Fibroblast of peridontal ligament (primary cell): ENCODE measurements at regions not wholly inside any gene's neighbourhood (a gene's known extent, or its start where the extent isn't known, plus 50 kb on each side); places are given as distances from the start of the nearest gene placed in this dataset.
"Not testable (repeated sequence)": the region's sequence is repeated elsewhere in the genome, so short reads cannot be mapped to it uniquely, and the experiment has no call there.

Experiments used
- DNase-seq: peaks from one replicate; pipeline ENCODE4 v3.0.0-alpha.2; 2010; ENCODE audit errors: extremely low read depth

GRCh38 chr6:168856914-168857313, 396.7 kb downstream of the THBS2 start:
- DNase-seq: no peak

GRCh38 chr6:168852376-168852884, 401.2 kb downstream of the THBS2 start:
- peak; percentile 13 for DNase-seq

GRCh38 chr6:168851460-168852375, 401.9 kb downstream of the THBS2 start:
- peak; percentile 44 for DNase-seq

GRCh38 chr6:168850027-168850736, 403.5 kb downstream of the THBS2 start:
- not testable (repeated sequence) for DNase-seq

- no peak for DNase-seq
These were observed 404.2 kb downstream of the THBS2 start for GRCh38 chr6:168849459-168849858.

- no peak for DNase-seq
These were observed 404.8 kb downstream of the THBS2 start for GRCh38 chr6:168848797-168849196.

GRCh38 chr6:168844821-168845609, 404.0 kb downstream of the SMOC2 start:
- DNase-seq: no peak

- not testable (repeated sequence) for DNase-seq
These were observed 401.7 kb downstream of the SMOC2 start for GRCh38 chr6:168842632-168843212.

GRCh38 chr6:168841609-168842278, 400.8 kb downstream of the SMOC2 start:
- DNase-seq: no peak

- DNase-seq: not testable (repeated sequence)
These were observed 399.9 kb downstream of the SMOC2 start for GRCh38 chr6:168840932-168841331.

- DNase-seq: not testable (repeated sequence)
These were observed 399.3 kb downstream of the SMOC2 start for GRCh38 chr6:168840299-168840698.

- no peak for DNase-seq
These were observed 397.0 kb downstream of the SMOC2 start for GRCh38 chr6:168838037-168838399.

GRCh38 chr6:168837254-168838036, 396.5 kb downstream of the SMOC2 start:
- no peak for DNase-seq

- no peak for DNase-seq
These were observed 395.0 kb downstream of the SMOC2 start for GRCh38 chr6:168835991-168836390.

- DNase-seq: no peak
These were observed 393.8 kb downstream of the SMOC2 start for GRCh38 chr6:168834801-168835200.

GRCh38 chr6:168834042-168834587, 393.1 kb downstream of the SMOC2 start:
- no peak for DNase-seq

GRCh38 chr6:168828800-168829199, 387.8 kb downstream of the SMOC2 start:
- DNase-seq: no peak

GRCh38 chr6:168828035-168828434, 387.1 kb downstream of the SMOC2 start:
- DNase-seq: no peak

- no peak for DNase-seq
These were observed 386.5 kb downstream of the SMOC2 start for GRCh38 chr6:168827586-168827871.
